Keratinocyte (primary cell): ENCODE measurements at regions not wholly inside any gene's neighbourhood (a gene's known extent, or its start where the extent isn't known, plus 50 kb on each side); places are given as distances from the start of the nearest gene placed in this dataset.

ENCODE experiments used
- DNase-seq: peaks from one replicate; pipeline ENCODE4 v3.0.0-alpha.2; 2011; ENCODE audit warnings: low read depth, missing footprints, low spot score
- FAIRE-seq: peaks from 2 replicates; lab custom pipeline; 2011; peaks lifted over from hg19 to GRCh38; lab: Jason Lieb, UNC
- H2AFZ ChIP-seq: 2 replicates; pipeline ENCODE4 v1.6.0; 2012; ENCODE audit warnings: low read length, control low read depth, inconsistent platforms; ENCODE audit not compliant: control insufficient read depth
- H3K27ac ChIP-seq: 2 replicates; pipeline ENCODE4 v1.5.1; 2011; ENCODE audit warnings: low read length; ENCODE audit not compliant: control insufficient read depth, insufficient read depth
- H3K27me3 ChIP-seq: 3 replicates; pipeline ENCODE4 v1.6.0; 2011; ENCODE audit warnings: low read length; ENCODE audit not compliant: control insufficient read depth, insufficient read depth; ENCODE audit errors: extremely low read depth
- H3K36me3 ChIP-seq, 2 experiments: 2 replicates in 1 of 2; 3 replicates in 1 of 2; pipeline ENCODE4 v1.5.1; 2011; ENCODE audit warnings: low read length in 2 of 2, mild to moderate bottlenecking in 1 of 2; ENCODE audit not compliant: control insufficient read depth in 2 of 2, insufficient read depth in 2 of 2; ENCODE audit errors: extremely low read depth in 1 of 2
- H3K4me1 ChIP-seq: 3 replicates; pipeline ENCODE4 v1.5.1; 2011; ENCODE audit warnings: low read length; ENCODE audit not compliant: control insufficient read depth, insufficient read depth; ENCODE audit errors: extremely low read depth
- H3K4me2 ChIP-seq: 3 replicates; pipeline ENCODE4 v1.6.0; 2011; ENCODE audit warnings: low read depth, low read length; ENCODE audit not compliant: control insufficient read depth, insufficient read depth; ENCODE audit errors: extremely low read depth
- H3K4me3 ChIP-seq, 3 experiments: fragments of 200-600 bp in 1 of 3; sonication (generic) in 1 of 3; 2 replicates in 2 of 3; 3 replicates in 1 of 3; pipeline ENCODE4 v1.5.1; 2011 to 2016; ENCODE audit warnings: low read length in 3 of 3, mild to moderate bottlenecking in 3 of 3, control low read depth in 2 of 3, inconsistent platforms in 1 of 3, low read depth in 1 of 3, mixed read lengths in 1 of 3, mixed run types in 1 of 3, moderate library complexity in 1 of 3; ENCODE audit not compliant: control insufficient read depth in 2 of 3, insufficient read depth in 2 of 3; ENCODE audit errors: extremely low read depth in 1 of 3
- H3K79me2 ChIP-seq: 2 replicates; pipeline ENCODE4 v1.6.0; 2012; ENCODE audit warnings: low read length; ENCODE audit not compliant: control insufficient read depth, insufficient read depth
- H3K9ac ChIP-seq: 3 replicates; pipeline ENCODE4 v1.6.0; 2011; ENCODE audit warnings: low read length; ENCODE audit not compliant: control insufficient read depth, insufficient read depth; ENCODE audit errors: extremely low read depth
- H3K9me1 ChIP-seq: 3 replicates; pipeline ENCODE4 v1.6.0; 2011; ENCODE audit warnings: low read length; ENCODE audit not compliant: control insufficient read depth, insufficient read depth; ENCODE audit errors: extremely low read depth
- H3K9me3 ChIP-seq: 2 replicates; pipeline ENCODE4 v1.5.1; 2012; ENCODE audit warnings: low read depth, low read length; ENCODE audit not compliant: control insufficient read depth
- H4K20me1 ChIP-seq: 3 replicates; pipeline ENCODE4 v1.6.0; 2011; ENCODE audit warnings: low read length; ENCODE audit not compliant: control insufficient read depth, insufficient read depth; ENCODE audit errors: extremely low read depth
- EZH2 ChIP-seq: IDR thresholded peaks from one replicate; pipeline ENCODE4 v1.6.1; 2012; ENCODE audit warnings: inconsistent platforms, mild to moderate bottlenecking, low read length, moderate library complexity
- dilution Hi-C: fragments of 300-500 bp; cut with MboI; formaldehyde crosslinking; loops from one replicate; pipeline ENCODE4 v1.7.0; 2020; ENCODE audit warnings: low sequenced_read_pairs; ENCODE audit not compliant: extremely low pct_ligation_motif_present
- TF ChIP-seq, protein P1 (sequence below), 3 experiments: IDR thresholded peaks in 1 of 3; conservative IDR thresholded peaks in 1 of 3; optimal IDR thresholded peaks in 1 of 3; 2 replicates in 2 of 3; 3 replicates in 1 of 3; pipeline versions ENCODE3 to v1.5.1; 2011; ENCODE audit warnings: low read length in 3 of 3, mild to moderate bottlenecking in 3 of 3, moderate library complexity in 2 of 3, control low read depth in 1 of 3, inconsistent platforms in 1 of 3; ENCODE audit not compliant: insufficient read depth in 2 of 3; ENCODE audit errors: extremely low read depth in 1 of 3

- Histone ChIP-seq H3K27me3 (no peaks in the 10 kb centered on the region), H4K20me1 (no peaks in the 10 kb centered on the region), H3K9me3 (peaks cover 25% of the 10 kb centered on the region), H3K9me1 (no peaks in the 10 kb centered on the region), H3K27ac (no peak overlapping the region), H3K79me2 (no peaks in the 10 kb centered on the region), H3K36me3 (no peaks in the 10 kb centered on the region), H2AFZ (no peak overlapping the region), H3K4me1 (no peaks in the 10 kb centered on the region), H3K4me3 (no peak overlapping the region), H3K9ac (no peak overlapping the region), H3K4me2 (no peak overlapping the region)
- no peak for TF ChIP-seq EZH2
- TF ChIP-seq, protein P1, sequence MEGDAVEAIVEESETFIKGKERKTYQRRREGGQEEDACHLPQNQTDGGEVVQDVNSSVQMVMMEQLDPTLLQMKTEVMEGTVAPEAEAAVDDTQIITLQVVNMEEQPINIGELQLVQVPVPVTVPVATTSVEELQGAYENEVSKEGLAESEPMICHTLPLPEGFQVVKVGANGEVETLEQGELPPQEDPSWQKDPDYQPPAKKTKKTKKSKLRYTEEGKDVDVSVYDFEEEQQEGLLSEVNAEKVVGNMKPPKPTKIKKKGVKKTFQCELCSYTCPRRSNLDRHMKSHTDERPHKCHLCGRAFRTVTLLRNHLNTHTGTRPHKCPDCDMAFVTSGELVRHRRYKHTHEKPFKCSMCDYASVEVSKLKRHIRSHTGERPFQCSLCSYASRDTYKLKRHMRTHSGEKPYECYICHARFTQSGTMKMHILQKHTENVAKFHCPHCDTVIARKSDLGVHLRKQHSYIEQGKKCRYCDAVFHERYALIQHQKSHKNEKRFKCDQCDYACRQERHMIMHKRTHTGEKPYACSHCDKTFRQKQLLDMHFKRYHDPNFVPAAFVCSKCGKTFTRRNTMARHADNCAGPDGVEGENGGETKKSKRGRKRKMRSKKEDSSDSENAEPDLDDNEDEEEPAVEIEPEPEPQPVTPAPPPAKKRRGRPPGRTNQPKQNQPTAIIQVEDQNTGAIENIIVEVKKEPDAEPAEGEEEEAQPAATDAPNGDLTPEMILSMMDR (optimal IDR thresholded peaks at IDR 0.05 in 1 of 3, IDR thresholded peaks at IDR 0.05 in 1 of 3, conservative IDR thresholded peaks at IDR 0.05 in 1 of 3; ENCODE audit: extremely low read depth in 1 of 3, insufficient read depth in 2 of 3, low read length in 3 of 3) = no peak
- dilution Hi-C loops = no loop called here
- FAIRE-seq = no peak
- no peak for DNase-seq
Measured at GRCh38 chr10:131651674-131652437, 249.0 kb upstream of the PPP2R2D start.

GRCh38 chr10:131652438-131653139 is 248.2 kb upstream of the PPP2R2D start:
- no peak for TF ChIP-seq EZH2
- TF ChIP-seq, protein P1 (optimal IDR thresholded peaks at IDR 0.05 in 1 of 3, IDR thresholded peaks at IDR 0.05 in 1 of 3, conservative IDR thresholded peaks at IDR 0.05 in 1 of 3; ENCODE audit: extremely low read depth in 1 of 3, insufficient read depth in 2 of 3, low read length in 3 of 3) = no peak
- no peaks in the 10 kb centered on the region for H3K36me3 ChIP-seq
- H4K20me1 ChIP-seq = no peaks in the 10 kb centered on the region
- no peaks in the 10 kb centered on the region for H3K4me1 ChIP-seq
- FAIRE-seq = no peak
- H3K9me3 ChIP-seq = peaks cover 25% of the 10 kb centered on the region
- dilution Hi-C loops = no loop called here
- DNase-seq = no peak
- H3K4me2 ChIP-seq = no peak overlapping the region
- H3K9ac ChIP-seq = no peak overlapping the region
- H3K9me1 ChIP-seq = no peaks in the 10 kb centered on the region
- H3K79me2 ChIP-seq = no peaks in the 10 kb centered on the region
- no peak overlapping the region for H3K4me3 ChIP-seq
- H2AFZ ChIP-seq = no peak overlapping the region
- H3K27me3 ChIP-seq = no peaks in the 10 kb centered on the region
- H3K27ac ChIP-seq = no peak overlapping the region
